GM06990 (cell line): ENCODE measurements at regions not wholly inside any gene's neighbourhood (a gene's known extent, or its start where the extent isn't known, plus 50 kb on each side); places are given as distances from the start of the nearest gene placed in this dataset.

Source experiments
- DNase-seq: peaks from one replicate; pipeline ENCODE4 v3.0.0-alpha.2; 2011; ENCODE audit not compliant: insufficient read length; ENCODE audit errors: extremely low read depth
- H3K27me3 ChIP-seq: replicated peaks from 2 replicates; pipeline ENCODE4 v1.6.0; 2011; ENCODE audit warnings: low read length; ENCODE audit not compliant: control insufficient read depth, insufficient read depth
- H3K36me3 ChIP-seq: 2 replicates; pipeline ENCODE4 v1.5.1; 2011; ENCODE audit warnings: low read length; ENCODE audit not compliant: control insufficient read depth, insufficient read depth
- H3K4me3 ChIP-seq: replicated peaks from 2 replicates; pipeline ENCODE4 v1.5.1; 2011; ENCODE audit warnings: low read depth, mild to moderate bottlenecking, control low read depth, low read length
- CTCF ChIP-seq: IDR thresholded peaks from 2 replicates; pipeline ENCODE4 v1.5.1; 2011; ENCODE audit warnings: low read length, control low read depth, mild to moderate bottlenecking, inconsistent platforms; ENCODE audit not compliant: insufficient read depth, poor library complexity, severe bottlenecking

DNA sequence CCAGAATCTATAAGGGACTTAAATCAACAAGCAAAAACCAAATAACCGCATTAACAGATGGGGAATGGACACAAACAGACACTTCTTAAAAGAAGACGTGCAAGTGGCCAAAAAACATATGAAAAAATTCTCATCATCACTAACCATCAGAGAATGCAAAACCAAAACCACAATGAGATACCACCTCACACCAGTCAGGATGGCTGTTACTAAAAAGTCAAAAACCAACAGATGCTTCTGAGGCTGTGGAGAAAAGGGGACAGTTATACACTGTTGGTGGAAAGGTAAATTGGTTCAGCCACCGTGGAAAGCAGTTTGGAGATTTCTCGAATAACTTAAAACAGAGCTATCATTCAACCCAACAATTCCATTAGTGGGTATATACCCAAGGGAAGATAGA lies 124.9 kb upstream of the OLIG2 start:
- no peak for TF ChIP-seq CTCF
- Histone ChIP-seq H3K36me3 (no peaks in the 10 kb centered on the region), H3K27me3 (no peaks in the 10 kb centered on the region; the same call in 1 of the 2 replicates), H3K4me3 (no peak overlapping the region)
- DNase-seq = no peak

GRCh38 chr21:32907521-32907920 lies 118.2 kb upstream of the OLIG2 start:
- no peak for DNase-seq
- TF ChIP-seq CTCF = no peak
- Histone ChIP-seq H3K4me3 (no peak overlapping the region), H3K36me3 (no peaks in the 10 kb centered on the region), H3K27me3 (no peaks in the 10 kb centered on the region)

DNA sequence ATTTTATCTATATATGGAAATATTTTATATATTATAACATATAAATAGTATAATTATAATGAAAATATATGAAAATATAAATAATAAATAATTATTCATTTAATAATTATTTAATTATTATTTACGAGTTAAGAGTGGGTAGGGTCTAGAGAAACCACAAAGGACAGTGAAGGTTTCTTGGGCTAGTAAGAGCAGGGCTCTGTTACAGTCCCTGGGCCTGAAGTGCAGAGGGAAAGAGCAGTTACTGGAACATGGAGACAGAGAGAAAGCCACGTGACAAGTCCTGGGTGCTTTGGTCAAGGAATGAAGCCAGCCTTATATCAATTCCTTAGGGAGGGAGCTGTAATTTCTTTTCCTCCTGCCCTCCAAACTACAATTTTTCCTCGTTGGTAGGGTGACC lies 117.2 kb upstream of the OLIG2 start:
- Histone ChIP-seq H3K27me3 (no peaks in the 10 kb centered on the region), H3K4me3 (no peak overlapping the region), H3K36me3 (no peaks in the 10 kb centered on the region)
- DNase-seq = no peak
- no peak for TF ChIP-seq CTCF

GRCh38 chr21:32909393-32909792 lies 116.3 kb upstream of the OLIG2 start:
- DNase-seq = no peak
- Histone ChIP-seq H3K36me3 (no peaks in the 10 kb centered on the region), H3K4me3 (no peak overlapping the region), H3K27me3 (no peaks in the 10 kb centered on the region)
- TF ChIP-seq CTCF = no peak

GRCh38 chr21:32914424-32915039 lies 111.2 kb upstream of the OLIG2 start:
- no peaks in the 10 kb centered on the region for H3K27me3 ChIP-seq
- no peak for TF ChIP-seq CTCF
- H3K36me3 ChIP-seq = no peaks in the 10 kb centered on the region
- no peak for DNase-seq
- no peak overlapping the region for H3K4me3 ChIP-seq

- no peak for DNase-seq
- Histone ChIP-seq H3K4me3 (no peak overlapping the region), H3K36me3 (no peaks in the 10 kb centered on the region), H3K27me3 (no peaks in the 10 kb centered on the region)
- TF ChIP-seq CTCF = no peak
Measured at GRCh38 chr21:32915099-32915498, 110.6 kb upstream of the OLIG2 start.
